CD4-positive, alpha-beta T cell (primary cell): ENCODE measurements at regions not wholly inside any gene's neighbourhood (a gene's known extent, or its start where the extent isn't known, plus 50 kb on each side); places are given as distances from the start of the nearest gene placed in this dataset.

Experiments used
- ATAC-seq: fragments of 200-7000 bp; cut with Tn5 transposase; one replicate; pipeline ENCODE4 v1.10.0; 2022; ENCODE audit warnings: mild to moderate bottlenecking; ENCODE audit not compliant: poor library complexity
- CTCF ChIA-PET: fragments of 350-600 bp; sonication (Branson Sonifier 250); formaldehyde crosslinking; loops from one replicate; lab custom pipeline; 2021; ENCODE audit warnings: antibody characterized with exemption, inconsistent platforms; lab: Charles Lee
- POLR2A ChIA-PET: fragments of 350-600 bp; sonication (Branson Sonifier 250); formaldehyde crosslinking; loops from one replicate; lab custom pipeline; 2021; ENCODE audit warnings: antibody characterized with exemption, inconsistent platforms; lab: Charles Lee
- DNase-seq, 14 experiments: peaks; one replicate each; pipeline ENCODE4 v3.0.0-alpha.2; 2013 to 2020; ENCODE audit warnings: mixed read lengths in 2 of 14
- H3K27ac ChIP-seq, 2 donors: one replicate each; pipeline versions ENCODE4 v1.5.1 to v1.7.0; 2013; ENCODE audit warnings: low read length in 2 of 2, low read depth in 1 of 2, mild to moderate bottlenecking in 1 of 2
- H3K27me3 ChIP-seq, 2 experiments: 1 replicate in 1 of 2; 2 replicates in 1 of 2; pipeline versions ENCODE4 v1.6.1 to v1.7.0; 2013; ENCODE audit warnings: low read length in 2 of 2, control low read depth in 1 of 2, mild to moderate bottlenecking in 1 of 2, moderate library complexity in 1 of 2; ENCODE audit not compliant: insufficient read depth in 2 of 2, control insufficient read depth in 1 of 2
- H3K36me3 ChIP-seq: one replicate; pipeline ENCODE4 v1.6.1; 2013; ENCODE audit warnings: low read length, control low read depth; ENCODE audit not compliant: insufficient read depth
- H3K4me1 ChIP-seq: one replicate; pipeline ENCODE4 v1.6.1; 2013; ENCODE audit warnings: low read length, control low read depth; ENCODE audit not compliant: insufficient read depth
- H3K4me3 ChIP-seq: one replicate; pipeline ENCODE4 v1.5.1; 2013; ENCODE audit warnings: mild to moderate bottlenecking, low read length, moderate library complexity
- H3K9me3 ChIP-seq, 2 experiments: 1 replicate in 1 of 2; 2 replicates in 1 of 2; pipeline versions ENCODE4 v1.6.1 to v1.7.0; 2013; ENCODE audit warnings: low read length in 2 of 2, mild to moderate bottlenecking in 2 of 2, control low read depth in 1 of 2, moderate library complexity in 1 of 2; ENCODE audit not compliant: control insufficient read depth in 1 of 2, insufficient read depth in 1 of 2
- H3K27ac Mint-ChIP-seq: one replicate; pipeline ENCODE4 v1.8.0; 2020; ENCODE audit warnings: mixed read lengths
- H3K27me3 Mint-ChIP-seq: one replicate; pipeline ENCODE4 v1.8.0; 2021; ENCODE audit warnings: mixed read lengths
- H3K36me3 Mint-ChIP-seq: one replicate; pipeline ENCODE4 v1.8.0; 2021; ENCODE audit warnings: low read depth, mixed read lengths
- H3K4me1 Mint-ChIP-seq: one replicate; pipeline ENCODE4 v1.8.0; 2021; ENCODE audit warnings: low read depth, mixed read lengths
- H3K4me3 Mint-ChIP-seq: one replicate; pipeline ENCODE4 v1.8.0; 2020; ENCODE audit warnings: mild to moderate bottlenecking, mixed read lengths
- H3K9me3 Mint-ChIP-seq: one replicate; pipeline ENCODE4 v1.8.0; 2020; ENCODE audit warnings: mixed read lengths
- intact Hi-C, 2 experiments: fragments of 100-400 bp; cut with DNase I in 1 of 2; cut with micrococcal nuclease in 1 of 2; formaldehyde crosslinking; loops; one replicate each; pipeline versions ENCODE4 v1.15.1 to v1.9.0; 2023 to 2025; cut with DNase I, micrococcal nuclease
- TF ChIP-seq, protein P1 (sequence below): fragments of 200-600 bp; IDR thresholded peaks from one replicate; pipeline ENCODE4 v1.8.0; 2022; ENCODE audit warnings: antibody characterized with exemption, mild to moderate bottlenecking

DNA sequence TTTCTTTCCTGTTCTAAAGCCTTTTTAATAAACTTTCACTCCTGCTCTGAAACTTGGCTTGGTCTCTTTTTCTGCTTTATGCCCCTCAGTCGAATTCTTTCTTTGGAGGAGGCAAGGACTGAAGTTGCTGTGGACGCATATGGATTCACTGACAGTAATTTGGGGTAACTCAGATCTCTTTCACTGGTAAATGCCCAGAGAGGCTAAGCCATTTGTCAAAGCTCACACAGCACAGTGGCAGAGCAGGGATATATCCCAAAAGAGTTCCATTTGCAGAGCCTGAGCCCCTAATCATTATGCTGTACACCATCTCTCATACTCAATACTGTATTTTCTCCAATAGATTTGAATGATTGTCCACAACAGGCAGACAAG lies 72.3 kb upstream of the GALNT15 start:
- intact Hi-C loops, result no loop called here
- H3K4me3 ChIP-seq, result no peak overlapping the region

DNA sequence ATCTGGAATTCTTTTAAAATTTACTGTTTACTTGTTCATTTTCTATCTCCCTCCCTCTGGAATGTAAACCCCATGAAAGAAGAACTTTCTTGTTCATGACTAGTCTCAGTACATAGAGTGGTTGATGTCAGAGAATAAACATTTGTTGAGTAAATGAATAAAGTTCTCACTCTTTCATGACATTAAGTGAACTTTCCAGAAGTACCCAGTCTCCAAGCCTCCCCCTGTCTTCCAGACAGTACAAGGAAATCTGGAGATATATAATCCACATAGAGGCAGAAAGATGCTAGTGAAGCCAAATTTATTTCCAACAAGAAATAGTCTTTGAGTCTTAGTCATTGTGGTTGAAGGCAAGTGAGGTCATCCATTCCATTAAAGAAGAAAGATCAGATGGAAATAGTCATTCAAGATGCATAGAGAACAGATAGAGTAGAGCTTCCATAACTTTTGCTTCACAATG lies 71.5 kb upstream of the GALNT15 start:
- Histone ChIP-seq H3K27me3 (peaks cover 0 to 2% of the 10 kb centered on the region in 2 experiments), H3K4me3 (no peak overlapping the region), H3K4me1 (no peaks in the 10 kb centered on the region), H3K36me3 (no peaks in the 10 kb centered on the region), H3K9me3 (no peaks in the 10 kb centered on the region), H3K27ac (no peak overlapping the region)
- no peaks in the 10 kb centered on the region for H3K36me3 Mint-ChIP-seq
- DNase-seq, result no peak
- intact Hi-C loops, result no loop called here
- no peak overlapping the region for H3K27ac Mint-ChIP-seq
- TF ChIP-seq, protein P1, sequence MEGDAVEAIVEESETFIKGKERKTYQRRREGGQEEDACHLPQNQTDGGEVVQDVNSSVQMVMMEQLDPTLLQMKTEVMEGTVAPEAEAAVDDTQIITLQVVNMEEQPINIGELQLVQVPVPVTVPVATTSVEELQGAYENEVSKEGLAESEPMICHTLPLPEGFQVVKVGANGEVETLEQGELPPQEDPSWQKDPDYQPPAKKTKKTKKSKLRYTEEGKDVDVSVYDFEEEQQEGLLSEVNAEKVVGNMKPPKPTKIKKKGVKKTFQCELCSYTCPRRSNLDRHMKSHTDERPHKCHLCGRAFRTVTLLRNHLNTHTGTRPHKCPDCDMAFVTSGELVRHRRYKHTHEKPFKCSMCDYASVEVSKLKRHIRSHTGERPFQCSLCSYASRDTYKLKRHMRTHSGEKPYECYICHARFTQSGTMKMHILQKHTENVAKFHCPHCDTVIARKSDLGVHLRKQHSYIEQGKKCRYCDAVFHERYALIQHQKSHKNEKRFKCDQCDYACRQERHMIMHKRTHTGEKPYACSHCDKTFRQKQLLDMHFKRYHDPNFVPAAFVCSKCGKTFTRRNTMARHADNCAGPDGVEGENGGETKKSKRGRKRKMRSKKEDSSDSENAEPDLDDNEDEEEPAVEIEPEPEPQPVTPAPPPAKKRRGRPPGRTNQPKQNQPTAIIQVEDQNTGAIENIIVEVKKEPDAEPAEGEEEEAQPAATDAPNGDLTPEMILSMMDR, result no peak
- H3K4me1 Mint-ChIP-seq, result no peaks in the 10 kb centered on the region
- POLR2A ChIA-PET, result no interaction called here
- CTCF ChIA-PET, result no interaction called here
- H3K9me3 Mint-ChIP-seq, result no peaks in the 10 kb centered on the region
- no peak overlapping the region for H3K4me3 Mint-ChIP-seq
- ATAC-seq, result no peak
- peaks cover 18% of the 10 kb centered on the region for H3K27me3 Mint-ChIP-seq

More for the DNA sequence above, 72.3 kb upstream of the GALNT15 start:
- ATAC-seq (no peak), DNase-seq (no peak)
- ChIA-PET POLR2A (no interaction called here), CTCF (no interaction called here)
- Mint-ChIP-seq H3K9me3 (no peaks in the 10 kb centered on the region), H3K4me1 (no peaks in the 10 kb centered on the region), H3K27me3 (peaks cover 18% of the 10 kb centered on the region), H3K4me3 (no peak overlapping the region), H3K27ac (no peak overlapping the region), H3K36me3 (no peaks in the 10 kb centered on the region)
- Histone ChIP-seq H3K27ac (no peak overlapping the region), H3K27me3 (peaks cover 0 to 2% of the 10 kb centered on the region in 2 experiments), H3K9me3 (no peaks in the 10 kb centered on the region), H3K36me3 (no peaks in the 10 kb centered on the region), H3K4me1 (no peaks in the 10 kb centered on the region)
- TF ChIP-seq, protein P1, result no peak

DNA sequence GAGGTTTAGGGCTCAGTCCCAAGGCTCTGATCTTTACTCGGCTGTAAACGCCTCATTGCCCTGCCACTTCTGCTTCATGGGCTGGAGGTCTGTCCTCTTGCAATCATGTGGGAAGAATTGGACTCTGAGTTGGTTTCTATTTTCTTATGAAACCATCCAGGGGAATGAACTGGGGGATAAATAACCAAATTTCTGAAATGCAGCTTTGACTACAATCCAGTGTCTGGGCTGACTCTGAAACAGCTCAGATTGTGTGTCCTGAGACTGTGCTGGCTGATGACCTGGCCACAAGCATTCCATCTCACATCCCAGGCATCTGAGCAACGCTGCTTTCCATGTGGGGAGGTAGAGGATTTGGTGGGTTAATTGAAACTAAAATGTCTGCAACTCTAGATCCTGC lies 71.0 kb upstream of the GALNT15 start:
- no peak overlapping the region for H3K27ac Mint-ChIP-seq

More for the DNA sequence above, 71.0 kb upstream of the GALNT15 start:
- intact Hi-C loops, result no loop called here
- TF ChIP-seq, protein P1, result no peak
- Mint-ChIP-seq H3K9me3 (no peaks in the 10 kb centered on the region), H3K4me3 (no peak overlapping the region), H3K36me3 (no peaks in the 10 kb centered on the region), H3K4me1 (no peaks in the 10 kb centered on the region), H3K27me3 (peaks cover 18% of the 10 kb centered on the region)
- CTCF ChIA-PET, result no interaction called here
- Histone ChIP-seq H3K4me3 (no peak overlapping the region), H3K36me3 (no peaks in the 10 kb centered on the region), H3K27ac (no peak overlapping the region), H3K9me3 (no peaks in the 10 kb centered on the region), H3K27me3 (peaks cover 0 to 2% of the 10 kb centered on the region in 2 experiments), H3K4me1 (no peaks in the 10 kb centered on the region)
- ATAC-seq (no peak), DNase-seq (no peak)
- POLR2A ChIA-PET, result no interaction called here
